A549 (cell line): ENCODE measurements at regions not wholly inside any gene's neighbourhood (a gene's known extent, or its start where the extent isn't known, plus 50 kb on each side); places are given as distances from the start of the nearest gene placed in this dataset.

Experiments used
- KDM1A ChIP-seq: fragments of 200-600 bp; sonication (generic); IDR thresholded peaks from 2 replicates; pipeline ENCODE4 v1.6.1; 2016; ENCODE audit warnings: low read depth, mild to moderate bottlenecking
- RAD21 ChIP-seq, 2 experiments: fragments of >200 bp in 1 of 2; sonication (Bioruptor Twin) in 1 of 2; formaldehyde crosslinking in 1 of 2; IDR thresholded peaks in 1 of 2; conservative IDR thresholded peaks in 1 of 2; 2 replicates in 1 of 2; 3 replicates in 1 of 2; pipeline ENCODE4 v1.6.1; 2012 to 2018; ENCODE audit warnings: inconsistent platforms in 1 of 2

DNA sequence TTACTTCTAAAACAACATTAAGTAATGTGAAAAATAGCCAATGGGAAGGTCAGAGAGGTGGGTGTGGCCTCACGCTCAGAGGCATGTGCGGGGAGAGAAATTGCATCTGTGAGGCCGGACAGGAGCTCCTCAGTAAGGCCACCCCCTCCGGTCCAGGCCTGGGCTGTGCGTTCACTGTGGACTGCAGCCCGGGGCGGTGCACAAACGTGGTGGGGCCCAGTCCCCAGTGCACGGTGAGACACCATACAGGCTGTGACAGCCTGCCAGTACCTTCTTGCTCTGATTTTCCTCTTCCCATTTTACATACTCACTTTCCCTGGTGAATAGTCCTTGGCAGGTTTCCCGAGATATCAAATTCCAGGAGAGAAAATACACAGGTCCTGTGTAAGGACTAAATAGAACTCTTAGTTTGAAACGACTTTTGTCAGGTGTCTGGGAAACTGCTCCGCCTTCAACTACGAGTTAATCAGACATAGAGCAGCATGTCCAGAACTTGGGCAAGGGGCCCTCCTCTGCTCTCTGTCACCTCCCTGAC, 174.1 kb upstream of the MKI67 start:
- no peak for TF ChIP-seq KDM1A
- no peak for TF ChIP-seq RAD21 (conservative IDR thresholded peaks at IDR 0.05 in 1 of 2, IDR thresholded peaks at IDR 0.05 in 1 of 2)
